ENCODE measurements at regions not wholly inside any gene's neighbourhood (a gene's known extent, or its start where the extent isn't known, plus 50 kb on each side); places are given as distances from the start of the nearest gene placed in this dataset.
"Not testable (repeated sequence)": the region's sequence is repeated elsewhere in the genome, so short reads cannot be mapped to it uniquely, and the experiment has no call there.

GRCh38 chr5:74461251-74461650 lies 179.3 kb downstream of the ENC1 start:
- no peak for DNase-seq (ENCODE audit: low spot score)

- DNase-seq (ENCODE audit: low spot score) = no peak
Observed at GRCh38 chr5:74460694-74461093, 179.8 kb downstream of the ENC1 start.

- DNase-seq (ENCODE audit: low spot score) = no peak
Observed at GRCh38 chr5:74459984-74460383, 180.5 kb downstream of the ENC1 start.

GRCh38 chr5:74457876-74458275 lies 182.7 kb downstream of the ENC1 start:
- no peak for DNase-seq (ENCODE audit: low spot score)

- no peak for DNase-seq (ENCODE audit: low spot score)
Observed at GRCh38 chr5:74454263-74455030, 186.1 kb downstream of the ENC1 start.

GRCh38 chr5:74452856-74453255 lies 187.7 kb downstream of the ENC1 start:
- DNase-seq (ENCODE audit: low spot score) = no peak

- no peak for DNase-seq (ENCODE audit: low spot score)
Observed at GRCh38 chr5:74450095-74450494, 190.4 kb downstream of the ENC1 start.

- no peak for DNase-seq (ENCODE audit: low spot score)
Observed at GRCh38 chr5:74446725-74447241, 193.7 kb downstream of the ENC1 start.

- no peak for DNase-seq (ENCODE audit: low spot score)
Observed at GRCh38 chr5:74442466-74442865, 198.1 kb downstream of the ENC1 start.

- no peak for DNase-seq (ENCODE audit: low spot score)
Observed at GRCh38 chr5:74441616-74442015, 198.9 kb downstream of the ENC1 start.

- no peak for DNase-seq (ENCODE audit: low spot score)
Observed at GRCh38 chr5:74440341-74440740, 200.2 kb downstream of the ENC1 start.

GRCh38 chr5:74437870-74438269 lies 202.7 kb downstream of the ENC1 start:
- DNase-seq (ENCODE audit: low spot score) = not testable (repeated sequence)

- no peak for DNase-seq (ENCODE audit: low spot score)
Observed at GRCh38 chr5:74433896-74434829, 206.4 kb downstream of the ENC1 start.

GRCh38 chr5:74433255-74433895 lies 207.2 kb downstream of the ENC1 start:
- DNase-seq (ENCODE audit: low spot score) = peak; percentile 90

GRCh38 chr5:74432721-74433120 lies 207.8 kb downstream of the ENC1 start:
- no peak for DNase-seq (ENCODE audit: low spot score)

GRCh38 chr5:74432216-74432615 lies 208.3 kb downstream of the ENC1 start:
- DNase-seq (ENCODE audit: low spot score) = no peak

- DNase-seq (ENCODE audit: low spot score) = no peak
Observed at GRCh38 chr5:74431290-74431669, 209.2 kb downstream of the ENC1 start.

GRCh38 chr5:74430631-74431289 lies 209.8 kb downstream of the ENC1 start:
- no peak for DNase-seq (ENCODE audit: low spot score)

GRCh38 chr5:74429495-74429894 lies 211.0 kb downstream of the ENC1 start:
- DNase-seq (ENCODE audit: low spot score) = no peak

GRCh38 chr5:74428876-74429275 lies 211.7 kb downstream of the ENC1 start:
- DNase-seq (ENCODE audit: low spot score) = no peak

- DNase-seq (ENCODE audit: low spot score) = no peak
Observed at GRCh38 chr5:74428275-74428674, 212.3 kb downstream of the ENC1 start.

GRCh38 chr5:74426506-74426905 lies 214.0 kb downstream of the ENC1 start:
- no peak for DNase-seq (ENCODE audit: low spot score)
